Kidney (tissue), 13 donors: ENCODE measurements at regions not wholly inside any gene's neighbourhood (a gene's known extent, or its start where the extent isn't known, plus 50 kb on each side); places are given as distances from the start of the nearest gene placed in this dataset.
"Not testable (repeated sequence)": the region's sequence is repeated elsewhere in the genome, so short reads cannot be mapped to it uniquely, and the experiment has no call there.

Experiments
- DNase-seq, 5 donors: peaks; one replicate each; pipeline ENCODE4 v3.0.0-alpha.2; 2013 to 2020
- FAIRE-seq: peaks from 2 replicates; lab custom pipeline; 2012; peaks lifted over from hg19 to GRCh38; lab: Jason Lieb, UNC
- H3K27ac ChIP-seq, 2 donors: one replicate each; pipeline ENCODE4 v1.7.0; 2013; ENCODE audit warnings: low read depth in 2 of 2, low read length in 2 of 2, inconsistent platforms in 1 of 2
- H3K27me3 ChIP-seq: one replicate; pipeline ENCODE4 v1.7.1; 2013; ENCODE audit warnings: low read length, inconsistent platforms; ENCODE audit not compliant: control insufficient read depth, insufficient read depth
- H3K36me3 ChIP-seq, 3 donors: one replicate each; pipeline versions ENCODE4 v1.7.0 to v1.7.1; 2013; ENCODE audit warnings: low read length in 3 of 3, control low read depth in 1 of 3, inconsistent platforms in 1 of 3; ENCODE audit not compliant: insufficient read depth in 3 of 3, control insufficient read depth in 2 of 3
- H3K4me1 ChIP-seq, 3 donors: one replicate each; pipeline versions ENCODE4 v1.7.0 to v1.7.1; 2013; ENCODE audit warnings: low read length in 3 of 3, inconsistent platforms in 1 of 3, low read depth in 1 of 3; ENCODE audit not compliant: control insufficient read depth in 2 of 3, insufficient read depth in 2 of 3
- H3K4me3 ChIP-seq, 3 donors: one replicate each; pipeline versions ENCODE4 v1.7.0 to v1.8.1; 2013; ENCODE audit warnings: low read length in 3 of 3, control low read depth in 1 of 3, inconsistent platforms in 1 of 3
- H3K9ac ChIP-seq, 3 donors: one replicate each; pipeline versions ENCODE4 v1.7.0 to v1.7.1; 2013; ENCODE audit warnings: low read length in 3 of 3, control low read depth in 1 of 3, inconsistent platforms in 1 of 3
- H3K9me3 ChIP-seq, 3 donors: one replicate each; pipeline versions ENCODE4 v1.7.0 to v1.7.1; 2013; ENCODE audit warnings: low read length in 3 of 3, control low read depth in 1 of 3, inconsistent platforms in 1 of 3; ENCODE audit not compliant: control insufficient read depth in 2 of 3, insufficient read depth in 1 of 3
- intact Hi-C: fragments of 100-400 bp; cut with DNase I; formaldehyde crosslinking; loops from one replicate; pipeline ENCODE4 v1.11.1; 2022
- TF ChIP-seq, protein P1 (sequence below): IDR thresholded peaks from 3 replicates; pipeline ENCODE4 v1.5.1; 2012; ENCODE audit warnings: mild to moderate bottlenecking, moderate library complexity, borderline replicate concordance; ENCODE audit not compliant: insufficient read depth; ENCODE audit errors: extremely low read depth
- donor health status: control.
- donor health status: control.
- donor health status: control.
- donor health status: control.
- donor health status: control.
- donor health status: DM: yes; HTN: yes; CAD: no.
- donor health status: Normal renal cell carcinoma (clear cell type).

DNA sequence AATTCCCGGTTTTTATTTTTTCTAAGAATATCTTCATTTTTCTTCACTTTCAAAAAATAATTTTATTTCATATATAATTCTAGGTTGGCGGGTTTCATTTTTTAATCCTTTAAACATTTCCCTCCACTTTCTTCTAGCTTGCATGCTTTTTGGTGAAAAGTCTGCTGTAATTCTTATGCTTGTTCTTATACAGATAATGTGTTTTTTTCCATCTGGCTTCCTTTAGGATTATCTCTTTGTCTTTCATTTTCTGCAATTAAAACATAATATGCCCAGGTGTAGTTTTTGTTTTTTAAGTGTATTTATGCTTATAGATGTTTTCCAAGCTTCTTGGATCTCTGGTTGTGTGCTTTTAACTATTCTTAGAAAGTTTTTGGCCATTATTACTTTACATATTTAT, 341.3 kb upstream of the SEMA3C start:
- H3K9ac ChIP-seq = no peak overlapping the region
- FAIRE-seq = no peak
- no peak overlapping the region for H3K4me3 ChIP-seq
- H3K9me3 ChIP-seq = peaks cover 0 to 2% (median 0%) of the 10 kb centered on the region in 3 donors
- H3K27me3 ChIP-seq = no peaks in the 10 kb centered on the region
- no peaks in the 10 kb centered on the region for H3K36me3 ChIP-seq
- DNase-seq = no peak
- intact Hi-C loops = no loop called here
- no peaks in the 10 kb centered on the region for H3K4me1 ChIP-seq
- TF ChIP-seq, protein P1, sequence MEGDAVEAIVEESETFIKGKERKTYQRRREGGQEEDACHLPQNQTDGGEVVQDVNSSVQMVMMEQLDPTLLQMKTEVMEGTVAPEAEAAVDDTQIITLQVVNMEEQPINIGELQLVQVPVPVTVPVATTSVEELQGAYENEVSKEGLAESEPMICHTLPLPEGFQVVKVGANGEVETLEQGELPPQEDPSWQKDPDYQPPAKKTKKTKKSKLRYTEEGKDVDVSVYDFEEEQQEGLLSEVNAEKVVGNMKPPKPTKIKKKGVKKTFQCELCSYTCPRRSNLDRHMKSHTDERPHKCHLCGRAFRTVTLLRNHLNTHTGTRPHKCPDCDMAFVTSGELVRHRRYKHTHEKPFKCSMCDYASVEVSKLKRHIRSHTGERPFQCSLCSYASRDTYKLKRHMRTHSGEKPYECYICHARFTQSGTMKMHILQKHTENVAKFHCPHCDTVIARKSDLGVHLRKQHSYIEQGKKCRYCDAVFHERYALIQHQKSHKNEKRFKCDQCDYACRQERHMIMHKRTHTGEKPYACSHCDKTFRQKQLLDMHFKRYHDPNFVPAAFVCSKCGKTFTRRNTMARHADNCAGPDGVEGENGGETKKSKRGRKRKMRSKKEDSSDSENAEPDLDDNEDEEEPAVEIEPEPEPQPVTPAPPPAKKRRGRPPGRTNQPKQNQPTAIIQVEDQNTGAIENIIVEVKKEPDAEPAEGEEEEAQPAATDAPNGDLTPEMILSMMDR = no peak
- no peak overlapping the region for H3K27ac ChIP-seq

DNA sequence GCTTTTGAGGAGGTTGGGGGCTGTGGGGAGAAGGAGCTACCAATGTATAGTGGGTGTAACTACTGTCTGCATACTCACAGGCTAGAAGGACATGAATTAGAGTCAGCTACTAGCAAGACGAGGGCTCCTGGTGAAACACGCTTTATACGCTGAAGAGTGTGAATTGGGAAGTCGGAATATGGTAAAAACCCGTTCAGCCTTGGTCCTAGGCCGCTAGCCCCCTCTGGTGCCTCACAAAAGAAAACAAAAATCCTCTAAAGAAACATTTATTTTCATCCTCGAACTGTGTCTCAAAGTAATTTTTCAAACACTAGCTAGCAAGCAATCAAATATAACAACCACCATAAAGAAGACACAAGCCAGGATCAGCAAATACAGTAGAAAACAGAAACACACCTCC, 338.1 kb upstream of the SEMA3C start:
- no peak for FAIRE-seq
- TF ChIP-seq, protein P1 = no peak
- Histone ChIP-seq H3K36me3 (no peaks in the 10 kb centered on the region), H3K9me3 (peaks cover 0 to 2% (median 0%) of the 10 kb centered on the region in 3 donors), H3K27ac (no peak overlapping the region), H3K4me3 (no peak overlapping the region), H3K27me3 (no peaks in the 10 kb centered on the region), H3K4me1 (no peaks in the 10 kb centered on the region), H3K9ac (no peak overlapping the region)
- intact Hi-C loops = no loop called here
- DNase-seq = peak in 3 of 5 donors; percentile 16 to 41 (median 22)

DNA sequence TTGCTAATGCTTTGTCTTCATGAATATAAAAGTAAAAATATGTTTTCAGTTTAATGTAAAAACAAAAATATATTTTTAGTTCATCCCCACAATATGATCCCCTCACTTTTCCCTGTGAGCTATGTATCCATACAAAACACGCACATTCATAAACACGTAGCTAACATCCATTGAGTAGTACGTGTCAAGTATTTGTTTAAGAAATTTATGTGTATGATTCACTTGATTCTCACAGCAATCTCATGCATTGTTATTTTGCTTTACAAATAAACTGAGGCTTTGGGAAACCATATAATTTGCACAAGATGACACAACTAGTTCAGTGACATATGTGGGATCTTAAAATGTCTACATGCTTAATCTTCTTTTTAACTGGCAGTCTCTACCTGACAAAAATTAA, 329.6 kb upstream of the SEMA3C start:
- Histone ChIP-seq H3K4me3 (no peak overlapping the region), H3K9ac (no peak overlapping the region), H3K4me1 (no peaks in the 10 kb centered on the region), H3K36me3 (no peaks in the 10 kb centered on the region), H3K27me3 (no peaks in the 10 kb centered on the region), H3K27ac (no peak overlapping the region), H3K9me3 (no peaks in the 10 kb centered on the region)
- FAIRE-seq = no peak
- TF ChIP-seq, protein P1 = no peak
- no peak for DNase-seq
- intact Hi-C loops = no loop called here

DNA sequence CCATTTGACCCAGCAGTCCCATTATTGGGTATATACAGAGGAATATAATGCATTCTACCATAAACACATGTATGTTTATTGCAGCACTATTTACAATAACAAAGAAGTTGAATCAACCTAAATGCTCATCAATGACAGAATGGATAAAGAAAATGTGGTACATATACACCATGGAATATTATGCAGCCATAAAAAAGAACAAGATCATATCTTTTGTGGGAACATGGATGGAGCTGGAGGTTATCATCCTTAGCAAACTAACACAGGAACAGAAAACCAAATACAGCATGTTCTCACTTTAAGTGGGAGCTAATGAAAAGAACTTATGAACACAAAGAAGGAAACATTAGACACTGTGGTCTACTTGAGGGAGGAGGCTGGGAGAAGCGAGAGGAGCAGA, 328.5 kb upstream of the SEMA3C start:
- intact Hi-C loops, H3K9me3 ChIP-seq, H3K36me3 ChIP-seq, H3K27me3 ChIP-seq, H3K9ac ChIP-seq, H3K4me1 ChIP-seq, H3K27ac ChIP-seq, H3K4me3 ChIP-seq, FAIRE-seq, DNase-seq: not testable (repeated sequence)
